CD14-positive monocyte (primary cell): ENCODE measurements at regions not wholly inside any gene's neighbourhood (a gene's known extent, or its start where the extent isn't known, plus 50 kb on each side); places are given as distances from the start of the nearest gene placed in this dataset.

ENCODE experiments used
- DNase-seq, 3 donors: peaks; one replicate each; pipeline ENCODE4 v3.0.0-alpha.2; 2011 to 2022
- H2AFZ ChIP-seq: 2 replicates; pipeline ENCODE4 v1.6.0; 2012; ENCODE audit warnings: mild to moderate bottlenecking, low read depth, low read length, inconsistent platforms; ENCODE audit not compliant: insufficient read depth, poor library complexity, severe bottlenecking
- H3K27ac ChIP-seq, 2 donors: 1 replicate in 1 of 2; 2 replicates in 1 of 2; pipeline ENCODE4 v1.5.1; 2012 to 2013; ENCODE audit warnings: low read length in 2 of 2, control low read depth in 1 of 2, inconsistent platforms in 1 of 2, low read depth in 1 of 2, mild to moderate bottlenecking in 1 of 2
- H3K27me3 ChIP-seq, 2 donors: one replicate each; pipeline versions ENCODE4 v1.6.0 to v1.6.1; 2011 to 2013; ENCODE audit warnings: low read length in 2 of 2; ENCODE audit not compliant: control insufficient read depth in 2 of 2, insufficient read depth in 2 of 2
- H3K36me3 ChIP-seq, 2 donors: replicated peaks in 1 of 2; 1 replicate in 1 of 2; 2 replicates in 1 of 2; pipeline versions ENCODE4 v1.5.1 to v1.6.1; 2012 to 2013; ENCODE audit warnings: low read length in 2 of 2, control low read depth in 1 of 2, inconsistent platforms in 1 of 2, mild to moderate bottlenecking in 1 of 2; ENCODE audit not compliant: insufficient read depth in 2 of 2, control insufficient read depth in 1 of 2
- H3K4me1 ChIP-seq, 2 donors: 1 replicate in 1 of 2; 2 replicates in 1 of 2; pipeline versions ENCODE4 v1.5.1 to v1.6.1; 2012 to 2013; ENCODE audit warnings: low read length in 2 of 2, control low read depth in 1 of 2, inconsistent platforms in 1 of 2, mild to moderate bottlenecking in 1 of 2, moderate library complexity in 1 of 2; ENCODE audit not compliant: insufficient read depth in 2 of 2, control insufficient read depth in 1 of 2
- H3K4me2 ChIP-seq: replicated peaks from 2 replicates; pipeline ENCODE3; 2012; ENCODE audit warnings: low read length, moderate library complexity, mild to moderate bottlenecking; ENCODE audit not compliant: poor library complexity, severe bottlenecking; ENCODE audit errors: extremely low read depth
- H3K4me3 ChIP-seq, 3 experiments: fragments of 200-600 bp in 1 of 3; sonication (generic) in 1 of 3; replicated peaks in 1 of 3; 1 replicate in 2 of 3; 2 replicates in 1 of 3; pipeline ENCODE4 v1.5.1; 2011 to 2013; ENCODE audit warnings: low read length in 3 of 3, mild to moderate bottlenecking in 3 of 3, control low read depth in 2 of 3, low read depth in 2 of 3, inconsistent platforms in 1 of 3, moderate library complexity in 1 of 3
- H3K79me2 ChIP-seq: 2 replicates; pipeline ENCODE4 v1.6.0; 2012; ENCODE audit warnings: mild to moderate bottlenecking, control low read depth, inconsistent platforms, low read length, moderate library complexity; ENCODE audit not compliant: insufficient read depth
- H3K9ac ChIP-seq: 2 replicates; pipeline ENCODE4 v1.6.0; 2017; ENCODE audit warnings: low read length, mild to moderate bottlenecking; ENCODE audit not compliant: insufficient read depth, poor library complexity, severe bottlenecking
- H3K9me3 ChIP-seq, 2 donors: replicated peaks in 1 of 2; 1 replicate in 1 of 2; 2 replicates in 1 of 2; pipeline versions ENCODE4 v1.5.1 to v1.6.1; 2012 to 2013; ENCODE audit warnings: low read length in 2 of 2, control low read depth in 1 of 2; ENCODE audit not compliant: control insufficient read depth in 1 of 2, insufficient read depth in 1 of 2
- H4K20me1 ChIP-seq: 2 replicates; pipeline ENCODE4 v1.6.0; 2012; ENCODE audit warnings: mild to moderate bottlenecking, low read length, control low read depth, moderate library complexity; ENCODE audit not compliant: insufficient read depth
- H3K27ac Mint-ChIP-seq, 7 donors: one replicate each; pipeline ENCODE4 v1.8.0; 2020; ENCODE audit warnings: mild to moderate bottlenecking in 7 of 7, mixed read lengths in 7 of 7, moderate library complexity in 6 of 7, inconsistent platforms in 2 of 7
- H3K27me3 Mint-ChIP-seq, 3 donors: one replicate each; pipeline ENCODE4 v1.8.0; 2021 to 2022; ENCODE audit warnings: low read depth in 3 of 3, mild to moderate bottlenecking in 3 of 3, mixed read lengths in 3 of 3, moderate library complexity in 3 of 3, inconsistent platforms in 1 of 3
- H3K36me3 Mint-ChIP-seq, 2 donors: one replicate each; pipeline ENCODE4 v1.8.0; 2020; ENCODE audit warnings: mixed read lengths in 2 of 2, inconsistent platforms in 1 of 2, mild to moderate bottlenecking in 1 of 2
- H3K4me1 Mint-ChIP-seq: one replicate; pipeline ENCODE4 v1.8.0; 2020; ENCODE audit warnings: mild to moderate bottlenecking, mixed read lengths
- H3K4me3 Mint-ChIP-seq, 2 donors: one replicate each; pipeline ENCODE4 v1.8.0; 2020; ENCODE audit warnings: mild to moderate bottlenecking in 2 of 2, mixed read lengths in 2 of 2, moderate library complexity in 1 of 2
- H3K9me3 Mint-ChIP-seq, 7 donors: one replicate each; pipeline ENCODE4 v1.8.0; 2020 to 2022; ENCODE audit warnings: mixed read lengths in 7 of 7, mild to moderate bottlenecking in 6 of 7, moderate library complexity in 6 of 7, inconsistent platforms in 2 of 7
- CTCF ChIP-seq: fragments of 200-600 bp; IDR thresholded peaks from one replicate; pipeline ENCODE4 v1.8.0; 2022; ENCODE audit warnings: antibody characterized with exemption, mild to moderate bottlenecking
- WGBS: methylation state at CpG from one replicate; pipeline ENCODE4 v1.1.5; 2013; ENCODE audit warnings: missing lambda C conversion rate; ENCODE audit not compliant: insufficient coverage; 5-methylcytosine and 5-hydroxymethylcytosine counted together
- intact Hi-C, 2 donors: fragments of 100-400 bp; cut with micrococcal nuclease; formaldehyde crosslinking; loops; one replicate each; pipeline versions ENCODE4 v1.15.0 to v1.15.1; 2023

DNA sequence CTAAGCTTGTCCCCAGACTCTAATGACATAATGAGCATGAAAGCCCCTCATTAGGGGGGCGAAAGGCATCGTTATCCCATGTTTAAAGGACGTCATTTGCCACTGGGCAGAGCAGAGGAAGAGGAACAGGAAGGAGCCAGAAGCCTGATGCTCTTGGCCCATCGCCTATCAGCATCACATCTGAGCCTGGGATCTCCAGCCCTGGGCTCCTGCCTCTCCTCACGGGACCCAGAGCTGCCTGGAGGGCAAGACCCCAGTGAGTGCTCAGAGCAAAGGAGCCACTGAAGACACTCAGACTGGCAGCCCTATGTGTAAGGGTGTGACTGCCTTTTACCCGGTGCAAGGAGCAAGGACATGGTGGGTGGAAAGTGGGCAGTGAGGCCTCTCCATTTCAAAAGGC is 115.0 kb upstream of the ZNF507 start:
- no peak overlapping the region for H3K4me2 ChIP-seq
- Mint-ChIP-seq H3K4me3 (no peak overlapping the region), H3K36me3 (no peaks in the 10 kb centered on the region), H3K27ac (peak overlapping the region in 1 of 7 donors; percentile 42), H3K27me3 (peaks cover 7 to 15% (median 14%) of the 10 kb centered on the region in 3 donors), H3K4me1 (no peaks in the 10 kb centered on the region), H3K9me3 (no peaks in the 10 kb centered on the region)
- no peaks in the 10 kb centered on the region for H4K20me1 ChIP-seq
- no peak for TF ChIP-seq CTCF
- no peaks in the 10 kb centered on the region for H3K9me3 ChIP-seq
- H3K79me2 ChIP-seq, result no peaks in the 10 kb centered on the region
- WGBS, result 41% methylated on average over 6 of the region's 6 CpGs
- intact Hi-C loops, result no loop called here
- H3K27me3 ChIP-seq, result peaks cover 0 to 12% of the 10 kb centered on the region in 2 donors
- no peaks in the 10 kb centered on the region for H3K36me3 ChIP-seq
- no peak overlapping the region for H3K27ac ChIP-seq
- H3K9ac ChIP-seq, result no peak overlapping the region
- H3K4me3 ChIP-seq, result no peak overlapping the region
- no peaks in the 10 kb centered on the region for H3K4me1 ChIP-seq
- DNase-seq, result no peak
- H2AFZ ChIP-seq, result no peak overlapping the region

- Histone ChIP-seq H3K4me1 (no peaks in the 10 kb centered on the region), H2AFZ (no peak overlapping the region), H3K79me2 (no peaks in the 10 kb centered on the region), H3K27ac (no peak overlapping the region), H4K20me1 (no peaks in the 10 kb centered on the region), H3K4me3 (no peak overlapping the region), H3K36me3 (no peaks in the 10 kb centered on the region), H3K4me2 (no peak overlapping the region), H3K9me3 (no peaks in the 10 kb centered on the region), H3K9ac (no peak overlapping the region), H3K27me3 (peaks cover 0 to 6% of the 10 kb centered on the region in 2 donors)
- WGBS, result 70% methylated on average over 3 of the region's 8 CpGs
- no peaks in the 10 kb centered on the region for H3K36me3 Mint-ChIP-seq
- intact Hi-C loops, result no loop called here
- H3K27me3 Mint-ChIP-seq, result peaks cover 3 to 13% (median 8%) of the 10 kb centered on the region in 3 donors
- DNase-seq, result no peak
- no peak overlapping the region for H3K27ac Mint-ChIP-seq
- no peak for TF ChIP-seq CTCF
- no peaks in the 10 kb centered on the region for H3K4me1 Mint-ChIP-seq
- no peaks in the 10 kb centered on the region for H3K9me3 Mint-ChIP-seq
- H3K4me3 Mint-ChIP-seq, result no peak overlapping the region
Measured at GRCh38 chr19:32231020-32231419, 114.4 kb upstream of the ZNF507 start.
